GM18873 (cell line): ENCODE measurements at regions not wholly inside any gene's neighbourhood (a gene's known extent, or its start where the extent isn't known, plus 50 kb on each side); places are given as distances from the start of the nearest gene placed in this dataset.
A peak's percentile ranks its signal among the peaks of the same experiment; 100 is the strongest.

Experiments used
- ATAC-seq: cut with Tn5 transposase; IDR thresholded peaks from one replicate; pipeline ENCODE4 v1.9.1; 2021; ENCODE audit warnings: mild to moderate bottlenecking, moderate library complexity, moderate number of reproducible peaks; ENCODE audit not compliant: unreplicated experiment, low FRiP score

GRCh38 chrX:57848857-57849256 is 61.4 kb downstream of the ZXDA start:
- ATAC-seq, result no peak

- no peak for ATAC-seq
These were observed 87.4 kb downstream of the ZXDA start for GRCh38 chrX:57822818-57823217.

- ATAC-seq, result no peak
These were observed 87.9 kb downstream of the ZXDA start for GRCh38 chrX:57822398-57822797.

- ATAC-seq, result peak; percentile 60
These were observed 88.4 kb downstream of the ZXDA start for GRCh38 chrX:57821703-57822387.

- no peak for ATAC-seq
These were observed 93.0 kb downstream of the ZXDA start for GRCh38 chrX:57817302-57817701.

- no peak for ATAC-seq
These were observed 92.6 kb upstream of the NLRP2B start for GRCh38 chrX:57772637-57773036.

GRCh38 chrX:57771689-57772088 is 91.6 kb upstream of the NLRP2B start:
- no peak for ATAC-seq

GRCh38 chrX:57752866-57753265 is 72.8 kb upstream of the NLRP2B start:
- ATAC-seq, result no peak

GRCh38 chrX:57741107-57741506 is 61.0 kb upstream of the NLRP2B start:
- ATAC-seq, result no peak

- ATAC-seq, result no peak
These were observed 57.8 kb upstream of the NLRP2B start for GRCh38 chrX:57737881-57738280.
